ENCODE measurements at regions not wholly inside any gene's neighbourhood (a gene's known extent, or its start where the extent isn't known, plus 50 kb on each side); places are given as distances from the start of the nearest gene placed in this dataset.

- TF ChIP-seq CTCF (IDR thresholded peaks at IDR 0.05), result no peak
- no peak for TF ChIP-seq REST (IDR thresholded peaks at IDR 0.05; ENCODE audit: insufficient read depth in 1 of 2, low read depth in 2 of 2, low read length in 1 of 2)
These were observed 1116.2 kb downstream of the SUCLG1 start for GRCh38 chr2:83342860-83343329.

Measured in Panc1 (cell line).